CD4-positive, alpha-beta T cell treated with Interleukin-12 subunit alpha and Interleukin-12 subunit beta, for 1 hour (primary cell): ENCODE measurements at regions not wholly inside any gene's neighbourhood (a gene's known extent, or its start where the extent isn't known, plus 50 kb on each side); places are given as distances from the start of the nearest gene placed in this dataset.
"Not testable (repeated sequence)": the region's sequence is repeated elsewhere in the genome, so short reads cannot be mapped to it uniquely, and the experiment has no call there.

Experiments used
- DNase-seq: peaks from one replicate; pipeline ENCODE4 v3.0.0-alpha.2; 2020

DNA sequence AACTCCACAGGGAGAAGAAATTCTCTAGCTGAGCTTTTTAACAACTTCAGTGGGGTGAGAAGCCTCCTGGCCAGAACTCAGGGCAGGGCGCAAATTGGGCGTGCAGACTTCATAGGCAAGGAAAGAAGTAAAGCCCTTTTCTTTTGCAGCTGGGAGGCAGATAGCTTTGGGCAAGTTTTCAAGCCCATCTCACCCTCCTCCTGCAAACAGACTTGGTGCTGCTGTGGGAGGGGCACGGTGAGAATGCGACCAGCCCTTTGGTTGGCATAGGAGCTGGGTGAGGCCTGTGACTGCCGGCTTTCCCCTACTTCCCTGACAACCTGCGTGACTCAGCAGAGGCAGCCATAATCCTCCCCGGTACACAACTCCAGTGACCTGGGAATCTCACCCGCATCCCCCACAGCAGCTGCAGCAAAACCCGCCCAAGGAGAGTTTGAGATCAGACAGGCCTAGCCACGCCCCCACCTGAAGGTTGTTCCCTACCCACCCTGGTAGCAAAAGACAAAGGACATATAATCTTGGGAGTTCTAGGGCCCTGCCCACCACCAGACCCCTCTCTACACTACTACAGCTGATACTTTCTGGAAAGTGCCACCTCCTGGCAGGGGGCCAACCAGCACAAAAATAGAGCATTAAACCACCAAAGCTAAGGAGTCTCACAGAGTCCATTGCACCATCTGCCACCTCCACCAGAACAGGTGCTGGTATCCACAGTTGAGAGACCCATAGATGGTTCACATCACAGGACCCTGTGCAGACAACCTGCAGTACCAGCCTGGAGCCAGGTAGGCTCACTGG is 195.5 kb upstream of the CCL2 start:
- no peak for DNase-seq

- no peak for DNase-seq
Observed at GRCh38 chr17:34066528-34066927, 188.6 kb upstream of the CCL2 start.

DNA sequence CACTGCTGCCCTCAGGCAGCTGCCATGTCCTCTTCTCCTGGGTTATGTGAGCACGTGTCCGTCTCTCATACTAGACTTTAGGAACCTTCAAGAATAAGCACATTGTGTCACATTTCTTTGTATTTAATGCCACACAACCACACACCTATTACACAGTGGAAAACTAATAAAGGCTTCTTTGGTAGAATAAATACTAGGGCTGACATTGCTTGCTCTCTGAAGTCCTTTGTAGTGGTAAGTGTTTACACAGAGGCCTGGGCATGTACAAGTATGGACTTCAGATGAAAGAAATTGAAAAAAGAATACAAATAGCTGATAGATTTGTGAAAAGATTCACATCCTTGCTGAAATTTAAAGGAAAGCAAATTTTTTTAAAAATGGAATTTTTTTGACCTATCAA is 188.1 kb upstream of the CCL2 start:
- DNase-seq = no peak

DNA sequence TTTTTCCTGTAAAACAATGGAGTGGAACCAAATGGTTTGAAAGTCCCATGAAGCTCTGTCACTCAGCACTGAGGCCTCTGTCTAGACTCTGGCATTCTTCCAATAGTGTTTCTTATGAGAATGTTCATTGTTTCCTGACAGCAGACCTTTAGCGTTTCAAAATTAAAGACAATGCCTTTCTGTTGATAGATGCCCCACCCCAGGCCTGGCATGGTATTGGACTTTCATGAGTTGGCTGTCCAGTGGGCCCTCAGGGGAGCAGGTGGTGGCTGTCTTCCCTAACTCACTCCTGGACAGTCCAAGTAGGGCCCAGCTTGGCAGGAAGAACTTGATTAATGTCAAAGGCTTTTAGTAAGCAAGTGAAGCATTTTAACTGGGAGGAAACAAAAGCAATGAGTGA is 186.5 kb upstream of the CCL2 start:
- no peak for DNase-seq

DNA sequence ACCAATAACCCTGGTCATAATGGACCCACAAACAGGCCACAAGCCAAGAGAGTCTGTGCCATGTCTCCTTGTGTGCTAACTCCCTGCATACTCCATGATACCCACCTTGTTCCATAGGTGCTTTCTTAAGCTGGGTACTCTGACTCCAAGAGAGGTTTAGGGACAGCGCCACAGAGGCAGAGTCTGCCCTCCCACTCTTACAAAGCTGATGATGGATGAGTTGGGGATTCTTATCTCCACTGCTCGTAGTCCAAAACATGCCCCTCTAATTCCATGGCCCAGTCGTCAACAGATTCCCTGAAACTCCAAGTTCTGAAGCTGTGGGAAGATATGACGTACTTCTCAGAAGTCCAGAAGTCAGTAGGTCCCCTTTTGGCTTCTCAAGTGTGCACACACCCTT is 184.4 kb upstream of the CCL2 start:
- DNase-seq = no peak

DNA sequence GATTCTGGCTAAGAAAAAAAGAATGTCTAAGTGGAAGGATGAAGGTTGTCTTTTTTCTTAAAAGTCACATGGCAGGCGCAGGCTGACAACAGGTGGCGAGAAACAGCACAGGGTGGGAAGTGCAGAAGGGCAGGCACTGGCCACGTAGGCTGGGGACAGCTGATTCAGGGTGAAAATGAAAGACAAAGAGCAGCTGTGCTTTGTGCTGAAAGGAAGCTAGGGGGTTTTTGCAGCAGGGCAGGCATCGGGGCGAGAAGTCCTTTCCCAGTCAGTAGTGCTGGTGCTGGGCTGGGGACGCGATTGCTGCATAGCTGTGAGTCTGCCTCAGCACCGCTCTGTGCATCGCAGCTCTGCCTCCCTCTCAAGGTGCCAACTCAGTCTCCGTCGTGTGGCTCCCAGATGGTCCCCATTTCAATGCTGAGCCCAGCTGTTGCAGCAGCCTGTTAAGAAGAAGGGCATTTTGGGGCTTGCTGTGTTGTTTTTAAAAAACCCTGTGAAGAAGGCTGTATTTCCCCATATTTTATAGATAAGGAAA is 183.1 kb upstream of the CCL2 start:
- no peak for DNase-seq

DNA sequence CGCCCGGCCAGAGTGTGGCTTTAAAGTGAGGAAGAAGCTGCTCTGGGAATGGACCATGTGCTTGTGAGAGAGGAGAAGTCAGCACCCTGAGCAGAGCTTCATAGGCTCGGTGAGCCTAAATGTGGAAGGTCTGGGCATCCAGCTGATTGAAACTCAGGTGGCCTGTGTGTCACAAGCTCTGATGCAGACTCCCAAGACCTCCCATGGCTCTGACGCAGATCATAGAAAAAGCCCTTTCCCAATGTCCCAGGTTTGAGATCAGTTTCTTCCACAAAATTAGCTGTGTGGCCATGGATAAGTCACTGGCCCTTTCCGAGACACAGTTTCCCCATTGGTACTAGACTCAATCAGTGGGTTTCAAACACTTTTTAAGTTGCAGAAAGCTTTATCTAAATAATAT is 180.0 kb upstream of the CCL2 start:
- DNase-seq = no peak

- no peak for DNase-seq
Observed at GRCh38 chr17:34076743-34077631, 178.1 kb upstream of the CCL2 start.

DNA sequence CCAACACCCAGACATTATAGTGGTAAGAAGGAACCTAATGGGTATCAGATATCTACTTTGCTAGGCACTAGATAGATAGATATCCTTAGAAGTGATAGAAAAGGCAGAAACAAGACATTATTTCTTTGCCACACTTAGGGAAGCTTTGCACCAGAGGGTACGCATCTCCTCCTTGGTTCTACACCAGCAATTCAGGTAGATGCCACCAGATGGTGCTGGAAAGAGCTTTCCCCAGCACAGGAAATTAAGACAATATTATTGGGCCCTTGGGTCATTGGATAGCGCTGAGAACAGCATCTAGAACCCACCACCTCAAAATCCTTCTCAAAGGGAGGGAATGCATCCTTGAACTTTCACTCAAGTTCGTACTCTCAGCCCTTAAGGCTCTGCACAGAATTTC is 173.8 kb upstream of the CCL2 start:
- no peak for DNase-seq

DNA sequence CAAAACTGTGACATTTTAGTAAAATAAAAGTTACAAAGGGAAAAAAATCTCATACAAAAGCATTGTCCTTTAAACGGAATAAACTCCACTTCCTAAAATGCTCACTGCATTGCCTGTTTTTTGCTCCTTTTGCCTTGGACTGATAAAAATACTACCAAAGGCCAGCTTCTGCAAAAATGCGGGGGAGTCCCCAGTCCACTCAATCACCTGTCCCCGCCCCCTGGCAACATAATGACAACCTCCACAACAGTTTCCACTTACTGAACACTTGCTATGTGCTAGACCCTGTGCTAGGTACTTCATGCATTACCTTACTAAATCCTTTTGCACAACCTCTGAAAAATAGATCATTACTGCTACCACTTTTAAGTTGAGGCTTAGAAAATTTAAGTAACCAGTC is 172.7 kb upstream of the CCL2 start:
- no peak for DNase-seq

DNA sequence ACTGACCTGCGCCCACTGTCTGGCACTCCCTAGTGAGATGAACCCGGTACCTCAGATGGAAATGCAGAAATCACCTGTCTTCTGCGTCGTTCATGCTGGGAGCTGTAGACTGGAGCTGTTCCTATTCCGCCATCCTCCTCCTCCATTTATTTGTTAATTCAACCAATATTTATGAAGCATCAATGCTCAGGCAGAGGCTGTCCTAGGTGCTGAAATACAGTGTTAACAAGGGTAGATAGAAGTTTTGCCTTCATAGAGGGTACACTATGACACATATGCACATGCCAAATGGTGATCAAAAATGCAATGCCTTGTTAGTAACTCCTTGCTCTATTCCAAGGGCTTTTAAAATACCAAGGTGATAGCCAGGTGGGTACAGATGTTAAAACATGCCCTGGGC is 166.0 kb upstream of the CCL2 start:
- DNase-seq = not testable (repeated sequence)

- no peak for DNase-seq
Observed at GRCh38 chr17:34090593-34090992, 164.5 kb upstream of the CCL2 start.

GRCh38 chr17:34091975-34092374 is 163.1 kb upstream of the CCL2 start:
- DNase-seq = no peak

DNA sequence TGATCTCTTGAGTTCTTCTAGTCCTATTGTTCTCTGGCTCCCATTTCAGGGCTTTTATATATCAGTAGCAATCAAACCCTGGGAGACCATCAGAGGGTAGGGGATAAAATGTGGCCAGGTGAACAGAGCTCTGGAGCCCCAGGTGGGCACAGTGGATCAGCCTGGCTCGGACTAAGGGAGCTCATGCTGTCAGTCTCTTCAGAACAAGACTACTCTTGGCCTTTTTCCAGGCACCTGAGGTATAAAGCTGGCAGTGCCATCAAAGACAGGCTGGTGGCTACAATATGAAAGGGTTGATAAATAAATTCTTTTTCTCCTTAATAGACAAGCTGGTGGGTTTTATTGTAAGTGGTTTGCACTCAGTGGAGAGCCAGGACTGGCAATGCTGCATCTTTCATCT is 160.0 kb upstream of the CCL2 start:
- no peak for DNase-seq

DNA sequence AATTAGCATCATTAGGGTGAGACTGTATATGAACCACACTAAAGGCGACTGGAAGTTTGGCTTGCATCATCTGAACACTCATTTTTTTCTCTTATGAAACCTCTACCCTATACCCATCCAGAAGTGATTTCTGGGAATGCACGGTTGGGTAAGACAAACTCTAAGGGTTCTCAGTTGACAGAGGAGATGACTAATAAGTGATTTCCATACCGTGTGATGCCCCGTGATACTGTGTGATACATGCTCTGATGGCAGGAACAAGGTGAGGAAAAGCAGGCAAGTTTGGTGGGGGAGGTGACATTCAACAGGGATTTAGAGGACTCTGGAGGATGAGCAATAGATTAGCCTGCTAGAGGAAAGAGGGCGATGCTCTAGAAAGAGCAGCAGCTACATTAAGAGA is 156.4 kb upstream of the CCL2 start:
- DNase-seq = no peak

GRCh38 chr17:34099859-34100515 is 155.1 kb upstream of the CCL2 start:
- no peak for DNase-seq

GRCh38 chr17:34107019-34107418 is 148.1 kb upstream of the CCL2 start:
- DNase-seq = no peak

- no peak for DNase-seq
Observed at GRCh38 chr17:34110315-34110714, 144.8 kb upstream of the CCL2 start.

GRCh38 chr17:34113089-34113488 is 142.0 kb upstream of the CCL2 start:
- DNase-seq = no peak

GRCh38 chr17:34114174-34114573 is 140.9 kb upstream of the CCL2 start:
- no peak for DNase-seq

DNA sequence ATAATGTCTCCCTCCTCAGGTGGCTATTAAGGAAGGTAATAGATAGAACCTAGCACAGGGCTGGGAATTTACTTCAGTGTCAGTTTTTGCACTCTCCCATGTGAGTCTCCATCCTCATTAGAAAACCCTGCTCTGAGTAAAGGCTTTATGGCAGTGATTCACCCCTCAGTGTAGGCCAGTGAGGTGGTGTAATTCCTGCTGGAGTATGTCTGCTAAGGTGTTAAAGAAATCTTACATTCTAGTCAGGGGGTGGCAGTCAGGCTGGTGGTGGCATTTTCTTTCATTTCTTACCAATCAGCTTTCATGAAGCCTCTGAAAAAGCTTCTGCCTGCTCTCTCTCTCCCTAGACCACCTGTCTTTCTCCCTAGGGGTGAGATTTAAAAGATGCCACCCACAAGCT is 138.8 kb upstream of the CCL2 start:
- DNase-seq = no peak

- no peak for DNase-seq
Observed at GRCh38 chr17:34117332-34117731, 137.8 kb upstream of the CCL2 start.

DNA sequence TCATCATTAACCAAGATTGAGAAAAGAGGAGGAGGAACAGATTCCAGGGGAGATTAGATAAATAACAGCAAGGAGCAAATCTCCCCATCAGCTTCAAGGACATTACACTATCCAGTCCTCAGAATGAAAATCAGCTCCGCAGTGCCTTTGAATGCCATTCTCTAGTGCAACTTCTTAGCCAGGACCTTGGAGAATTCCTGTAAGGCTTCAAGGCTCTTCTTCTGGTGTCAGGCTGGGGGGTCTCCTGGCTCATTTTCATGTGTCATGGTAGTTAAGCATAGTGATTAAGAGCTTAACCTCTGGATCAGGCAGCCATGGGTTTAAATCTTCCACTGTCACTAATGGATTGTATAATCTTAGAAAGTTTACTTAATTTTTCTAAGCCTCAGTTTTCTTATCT is 137.3 kb upstream of the CCL2 start:
- no peak for DNase-seq

DNA sequence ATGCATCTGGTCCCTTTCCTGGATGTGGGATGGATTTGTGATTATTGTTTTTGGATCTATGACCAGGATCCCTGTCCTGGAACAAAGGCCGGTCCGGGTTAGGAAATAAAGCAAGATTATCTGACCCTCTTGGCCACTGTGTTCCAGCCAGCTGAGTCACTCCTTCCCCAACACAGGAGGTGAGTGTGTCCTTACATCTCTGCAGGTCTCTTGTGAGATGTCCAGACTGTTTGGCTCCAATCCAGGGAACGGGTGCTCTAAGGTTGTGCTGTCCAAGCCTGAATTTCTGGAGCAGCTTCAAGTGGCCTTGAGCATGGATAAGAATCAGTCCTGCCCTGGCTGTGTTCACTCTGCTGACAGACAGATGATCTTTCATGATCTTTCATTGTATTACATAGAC is 136.5 kb upstream of the CCL2 start:
- no peak for DNase-seq
